GM12891 (cell line): ENCODE measurements at regions not wholly inside any gene's neighbourhood (a gene's known extent, or its start where the extent isn't known, plus 50 kb on each side); places are given as distances from the start of the nearest gene placed in this dataset.

Source experiments
- POLR2A ChIP-seq: IDR thresholded peaks from 2 replicates; pipeline ENCODE4 v1.6.1; 2011; ENCODE audit warnings: low read depth, low read length, control low read depth
- POLR2AphosphoS5 ChIP-seq: IDR thresholded peaks from 2 replicates; pipeline ENCODE4 v1.6.1; 2011; ENCODE audit warnings: low read depth, low read length, control low read depth
- POU2F2 ChIP-seq: IDR thresholded peaks from 2 replicates; pipeline ENCODE4 v1.6.1; 2011; ENCODE audit warnings: low read depth, mild to moderate bottlenecking, control low read depth, low read length, moderate library complexity
- SPI1 ChIP-seq: IDR thresholded peaks from 2 replicates; pipeline ENCODE4 v1.6.1; 2011; ENCODE audit warnings: low read depth, low read length, control low read depth
- TAF1 ChIP-seq: IDR thresholded peaks from 2 replicates; pipeline ENCODE4 v1.6.1; 2011; ENCODE audit warnings: low read depth, low read length, control low read depth

DNA sequence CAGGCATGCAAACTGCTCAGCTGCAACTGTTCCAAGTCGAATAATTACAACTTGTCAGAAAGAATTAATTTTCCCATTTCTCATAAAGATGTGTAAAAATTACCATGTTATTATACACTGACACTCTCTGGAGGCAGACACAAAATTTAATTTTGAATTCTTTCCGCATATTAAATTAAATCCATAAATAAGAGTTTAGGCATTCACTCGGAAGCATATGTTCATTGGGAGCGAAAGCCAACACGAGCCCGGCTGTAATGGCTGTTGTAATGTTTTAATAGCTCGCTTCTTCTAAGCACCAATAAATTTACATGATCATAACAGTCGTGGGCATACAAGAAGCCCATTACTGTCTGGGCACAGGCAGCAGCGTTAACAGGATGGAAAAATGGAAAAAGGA, 189.6 kb upstream of the SOX5 start:
- no peak for TF ChIP-seq POLR2AphosphoS5
- TF ChIP-seq POU2F2 = no peak
- TF ChIP-seq POLR2A = no peak
- no peak for TF ChIP-seq TAF1
- no peak for TF ChIP-seq SPI1
